NT2/D1 (cell line): ENCODE measurements at regions not wholly inside any gene's neighbourhood (a gene's known extent, or its start where the extent isn't known, plus 50 kb on each side); places are given as distances from the start of the nearest gene placed in this dataset.

Source experiments
- SUZ12 ChIP-seq: IDR thresholded peaks from 2 replicates; pipeline ENCODE4 v1.6.1; 2011; ENCODE audit not compliant: insufficient read length, insufficient read depth; ENCODE audit errors: extremely low read depth
- YY1 ChIP-seq: IDR thresholded peaks from 2 replicates; pipeline ENCODE4 v1.6.1; 2011; ENCODE audit not compliant: insufficient read length, insufficient read depth
- ZNF274 ChIP-seq: IDR thresholded peaks from 2 replicates; pipeline ENCODE4 v1.6.1; 2011; ENCODE audit warnings: mild to moderate bottlenecking, low read depth, low read length

DNA sequence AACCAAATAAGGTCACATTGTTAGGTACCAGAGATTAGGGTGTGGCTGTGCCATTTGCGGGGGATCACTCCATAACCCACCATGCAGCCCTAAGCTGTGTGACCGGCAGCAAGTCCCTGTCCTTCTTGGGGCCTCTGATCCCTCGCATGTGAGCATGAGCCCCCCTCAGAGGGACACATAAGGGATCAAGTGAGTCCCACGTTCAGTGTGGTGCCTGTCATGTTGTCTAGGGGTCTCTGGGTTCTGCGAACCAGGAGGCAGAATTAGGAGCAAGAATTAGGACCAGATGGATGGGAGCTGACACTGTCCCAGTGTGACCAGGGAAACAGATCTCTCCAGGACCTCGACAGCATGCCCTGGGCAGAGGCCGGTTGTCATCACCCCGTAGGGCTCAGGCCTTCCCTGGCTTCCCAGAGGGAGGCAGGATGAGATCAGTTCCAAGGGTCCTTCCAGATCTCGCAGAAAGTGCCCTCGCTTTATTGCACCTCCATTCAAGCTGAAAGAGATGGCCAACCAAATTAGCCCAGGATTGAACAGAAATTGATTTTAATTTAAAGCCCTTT lies 113.2 kb upstream of the OTOS start:
- no peak for TF ChIP-seq ZNF274
- no peak for TF ChIP-seq SUZ12
- TF ChIP-seq YY1: no peak
